Fibroblast of lung (primary cell): ENCODE measurements at regions not wholly inside any gene's neighbourhood (a gene's known extent, or its start where the extent isn't known, plus 50 kb on each side); places are given as distances from the start of the nearest gene placed in this dataset.

Experiments
- DNase-seq, 2 donors: peaks; one replicate each; pipeline versions ENCODE4 v3.0.0 to v3.0.0-alpha.2; 2010; ENCODE audit warnings: low read depth in 2 of 2
- H2AFZ ChIP-seq: 2 replicates; pipeline ENCODE4 v1.5.1; 2012; ENCODE audit warnings: low read length, control low read depth, inconsistent platforms
- H3K27ac ChIP-seq: 2 replicates; pipeline ENCODE4 v1.5.1; 2011; ENCODE audit warnings: low read length, control low read depth; ENCODE audit not compliant: insufficient read depth
- H3K27me3 ChIP-seq: 2 replicates; pipeline ENCODE4 v1.5.1; 2011; ENCODE audit warnings: mild to moderate bottlenecking, low read length; ENCODE audit not compliant: control insufficient read depth, insufficient read depth
- H3K36me3 ChIP-seq: 2 replicates; pipeline ENCODE4 v1.5.1; 2011; ENCODE audit warnings: low read length; ENCODE audit not compliant: control insufficient read depth, insufficient read depth
- H3K4me1 ChIP-seq: 2 replicates; pipeline ENCODE4 v1.5.1; 2011; ENCODE audit warnings: low read length; ENCODE audit not compliant: control insufficient read depth, insufficient read depth; ENCODE audit errors: extremely low read depth
- H3K4me2 ChIP-seq: 2 replicates; pipeline ENCODE4 v1.5.1; 2011; ENCODE audit warnings: low read length, control low read depth; ENCODE audit not compliant: insufficient read depth; ENCODE audit errors: extremely low read depth
- H3K4me3 ChIP-seq, 4 experiments: fragments of 200-600 bp in 1 of 4; sonication (generic) in 1 of 4; replicated peaks in 1 of 4; 2 replicates each; pipeline ENCODE4 v1.5.1; 2011 to 2016; ENCODE audit warnings: low read length in 4 of 4, low read depth in 3 of 4, mild to moderate bottlenecking in 3 of 4, control low read depth in 2 of 4, inconsistent platforms in 1 of 4, mixed read lengths in 1 of 4; ENCODE audit not compliant: insufficient read depth in 1 of 4; ENCODE audit errors: control extremely low read depth in 1 of 4
- H3K79me2 ChIP-seq: 2 replicates; pipeline ENCODE4 v1.5.1; 2012; ENCODE audit warnings: mild to moderate bottlenecking, low read length, inconsistent platforms; ENCODE audit not compliant: control insufficient read depth, insufficient read depth
- H3K9ac ChIP-seq: 2 replicates; pipeline ENCODE4 v1.5.1; 2011; ENCODE audit warnings: mild to moderate bottlenecking, low read length, control low read depth; ENCODE audit not compliant: insufficient read depth
- H3K9me3 ChIP-seq: 2 replicates; pipeline ENCODE4 v1.5.1; 2012; ENCODE audit warnings: low read depth, low read length; ENCODE audit not compliant: control insufficient read depth, insufficient read depth
- H4K20me1 ChIP-seq: 2 replicates; pipeline ENCODE4 v1.5.1; 2011; ENCODE audit warnings: low read length; ENCODE audit not compliant: control insufficient read depth, insufficient read depth; ENCODE audit errors: extremely low read depth
- EZH2 ChIP-seq: IDR thresholded peaks from 2 replicates; pipeline ENCODE4 v1.5.1; 2012; ENCODE audit warnings: low read length, control low read depth, mild to moderate bottlenecking; ENCODE audit errors: missing control alignments
- TF ChIP-seq, protein P1 (sequence below), 2 donors: IDR thresholded peaks in 1 of 2; conservative IDR thresholded peaks in 1 of 2; 1 replicate in 1 of 2; 2 replicates in 1 of 2; pipeline ENCODE4 v1.5.1; 2011 to 2012; ENCODE audit warnings: low read length in 2 of 2, control low read depth in 1 of 2, inconsistent platforms in 1 of 2, low read depth in 1 of 2, mild to moderate bottlenecking in 1 of 2

DNA sequence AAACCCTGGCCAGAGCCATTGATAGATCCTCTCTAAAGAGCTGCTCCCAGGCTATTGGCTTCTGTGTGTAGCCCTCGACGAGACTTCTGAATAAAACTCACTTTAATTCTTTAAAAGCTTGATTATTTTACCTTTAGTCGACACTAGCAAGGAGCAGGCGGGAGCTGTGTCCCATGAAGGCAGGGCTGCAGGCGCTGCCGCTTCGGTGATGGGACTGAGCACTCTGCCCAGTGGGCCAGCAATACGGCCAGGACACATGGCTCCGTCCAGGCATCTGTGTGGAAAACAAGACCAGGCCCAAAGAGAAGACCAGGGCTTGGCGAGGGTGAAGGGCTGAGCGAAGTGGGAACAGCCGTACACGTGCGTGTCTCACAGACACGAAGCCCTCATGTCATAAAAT is 365.9 kb downstream of the GADD45G start:
- no peaks in the 10 kb centered on the region for H4K20me1 ChIP-seq
- H3K27ac ChIP-seq, result no peak overlapping the region
- no peak overlapping the region for H3K4me3 ChIP-seq
- DNase-seq, result no peak
- H2AFZ ChIP-seq, result no peak overlapping the region
- no peaks in the 10 kb centered on the region for H3K4me1 ChIP-seq
- H3K4me2 ChIP-seq, result no peak overlapping the region
- no peaks in the 10 kb centered on the region for H3K9me3 ChIP-seq
- no peak for TF ChIP-seq EZH2
- TF ChIP-seq, protein P1, sequence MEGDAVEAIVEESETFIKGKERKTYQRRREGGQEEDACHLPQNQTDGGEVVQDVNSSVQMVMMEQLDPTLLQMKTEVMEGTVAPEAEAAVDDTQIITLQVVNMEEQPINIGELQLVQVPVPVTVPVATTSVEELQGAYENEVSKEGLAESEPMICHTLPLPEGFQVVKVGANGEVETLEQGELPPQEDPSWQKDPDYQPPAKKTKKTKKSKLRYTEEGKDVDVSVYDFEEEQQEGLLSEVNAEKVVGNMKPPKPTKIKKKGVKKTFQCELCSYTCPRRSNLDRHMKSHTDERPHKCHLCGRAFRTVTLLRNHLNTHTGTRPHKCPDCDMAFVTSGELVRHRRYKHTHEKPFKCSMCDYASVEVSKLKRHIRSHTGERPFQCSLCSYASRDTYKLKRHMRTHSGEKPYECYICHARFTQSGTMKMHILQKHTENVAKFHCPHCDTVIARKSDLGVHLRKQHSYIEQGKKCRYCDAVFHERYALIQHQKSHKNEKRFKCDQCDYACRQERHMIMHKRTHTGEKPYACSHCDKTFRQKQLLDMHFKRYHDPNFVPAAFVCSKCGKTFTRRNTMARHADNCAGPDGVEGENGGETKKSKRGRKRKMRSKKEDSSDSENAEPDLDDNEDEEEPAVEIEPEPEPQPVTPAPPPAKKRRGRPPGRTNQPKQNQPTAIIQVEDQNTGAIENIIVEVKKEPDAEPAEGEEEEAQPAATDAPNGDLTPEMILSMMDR (conservative IDR thresholded peaks at IDR 0.05 in 1 of 2, IDR thresholded peaks at IDR 0.05 in 1 of 2; ENCODE audit: low read depth in 1 of 2, low read length in 2 of 2), result no peak
- H3K27me3 ChIP-seq, result no peaks in the 10 kb centered on the region
- H3K79me2 ChIP-seq, result no peaks in the 10 kb centered on the region
- no peak overlapping the region for H3K9ac ChIP-seq
- no peaks in the 10 kb centered on the region for H3K36me3 ChIP-seq

DNA sequence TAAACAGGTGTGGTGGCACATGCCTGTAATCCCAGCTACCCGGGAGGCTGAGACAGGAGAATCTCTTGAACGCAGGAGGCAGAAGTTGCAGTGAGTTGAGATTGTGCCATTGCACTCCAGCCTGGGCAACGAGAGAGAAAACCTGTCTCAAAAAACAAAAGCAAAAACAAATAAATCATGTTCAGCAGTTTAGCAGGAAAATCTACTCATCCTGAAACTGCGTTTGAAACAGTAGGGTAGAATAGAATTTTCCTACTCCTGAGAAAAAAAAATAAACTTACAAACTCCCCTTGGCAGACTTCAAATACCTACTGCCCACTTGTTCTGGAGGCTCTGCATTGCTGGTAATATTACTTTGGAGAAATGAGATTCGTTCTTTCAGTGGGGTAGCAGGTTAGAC is 367.7 kb downstream of the GADD45G start:
- TF ChIP-seq EZH2, result no peak
- TF ChIP-seq, protein P1 (conservative IDR thresholded peaks at IDR 0.05 in 1 of 2, IDR thresholded peaks at IDR 0.05 in 1 of 2; ENCODE audit: low read depth in 1 of 2, low read length in 2 of 2), result no peak

DNA sequence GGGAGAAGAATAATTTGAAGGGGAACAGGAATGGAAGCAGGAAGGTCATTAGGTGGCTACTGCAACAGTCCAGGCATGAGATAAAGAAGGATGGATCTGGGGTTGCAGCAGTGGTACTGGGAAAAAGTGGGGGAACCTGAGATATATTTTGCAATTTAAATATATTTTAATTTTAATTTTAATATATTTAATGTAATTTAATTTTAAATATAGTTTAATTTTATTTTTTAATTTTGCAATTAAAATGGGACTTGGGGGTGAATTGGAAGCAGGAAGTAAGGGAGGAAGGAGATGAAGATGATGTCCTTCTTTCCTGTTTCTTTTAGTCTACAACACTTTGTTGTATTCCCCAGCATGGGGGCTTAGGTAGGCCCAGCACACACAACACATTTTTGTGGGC is 369.8 kb downstream of the GADD45G start:
- Histone ChIP-seq H3K9me3 (no peaks in the 10 kb centered on the region), H3K4me3 (no peak overlapping the region), H2AFZ (no peak overlapping the region), H3K27ac (no peak overlapping the region), H3K36me3 (no peaks in the 10 kb centered on the region), H3K27me3 (no peaks in the 10 kb centered on the region), H3K4me2 (no peak overlapping the region), H3K4me1 (no peaks in the 10 kb centered on the region), H4K20me1 (no peaks in the 10 kb centered on the region), H3K79me2 (no peaks in the 10 kb centered on the region), H3K9ac (no peak overlapping the region)
- no peak for DNase-seq
- TF ChIP-seq EZH2, result no peak
- TF ChIP-seq, protein P1 (conservative IDR thresholded peaks at IDR 0.05 in 1 of 2, IDR thresholded peaks at IDR 0.05 in 1 of 2; ENCODE audit: low read depth in 1 of 2, low read length in 2 of 2), result no peak

More for the DNA sequence above, 367.7 kb downstream of the GADD45G start:
- H3K36me3 ChIP-seq, result no peaks in the 10 kb centered on the region
- H3K79me2 ChIP-seq, result no peaks in the 10 kb centered on the region
- no peaks in the 10 kb centered on the region for H3K27me3 ChIP-seq
- no peak overlapping the region for H3K4me2 ChIP-seq
- no peak overlapping the region for H2AFZ ChIP-seq
- no peak for DNase-seq
- H3K9me3 ChIP-seq, result no peaks in the 10 kb centered on the region
- no peaks in the 10 kb centered on the region for H4K20me1 ChIP-seq
- no peak overlapping the region for H3K4me3 ChIP-seq
- no peak overlapping the region for H3K9ac ChIP-seq
- H3K27ac ChIP-seq, result no peak overlapping the region
- H3K4me1 ChIP-seq, result no peaks in the 10 kb centered on the region
